Osteoblast (primary cell): ENCODE measurements at regions not wholly inside any gene's neighbourhood (a gene's known extent, or its start where the extent isn't known, plus 50 kb on each side); places are given as distances from the start of the nearest gene placed in this dataset.

ENCODE experiments used
- DNase-seq: peaks from one replicate; pipeline ENCODE4 v3.0.0; 2011; ENCODE audit warnings: low spot score, mixed read lengths; ENCODE audit not compliant: insufficient read length; ENCODE audit errors: missing footprints
- H2AFZ ChIP-seq: 2 replicates; pipeline ENCODE4 v1.6.0; 2011; ENCODE audit warnings: mild to moderate bottlenecking, low read length
- H3K27ac ChIP-seq: 2 replicates; pipeline ENCODE4 v1.5.1; 2011; ENCODE audit warnings: mild to moderate bottlenecking, low read depth, low read length, moderate library complexity
- H3K27me3 ChIP-seq: 2 replicates; pipeline ENCODE4 v1.6.0; 2012; ENCODE audit warnings: mild to moderate bottlenecking, control low read depth, inconsistent platforms, low read length, moderate library complexity; ENCODE audit not compliant: insufficient read depth
- H3K36me3 ChIP-seq: 2 replicates; pipeline ENCODE4 v1.5.1; 2011; ENCODE audit warnings: mild to moderate bottlenecking, low read length, control low read depth, moderate library complexity; ENCODE audit not compliant: insufficient read depth
- H3K4me1 ChIP-seq: 2 replicates; pipeline ENCODE4 v1.5.1; 2011; ENCODE audit warnings: mild to moderate bottlenecking, low read length, control low read depth, moderate library complexity; ENCODE audit not compliant: insufficient read depth
- H3K4me2 ChIP-seq: 2 replicates; pipeline ENCODE4 v1.6.0; 2011; ENCODE audit warnings: mild to moderate bottlenecking, low read length; ENCODE audit not compliant: insufficient read depth
- H3K4me3 ChIP-seq: fragments of 200-600 bp; sonication (generic); 3 replicates; pipeline ENCODE4 v1.5.1; 2012; ENCODE audit warnings: mild to moderate bottlenecking, low read length, inconsistent platforms; ENCODE audit not compliant: insufficient read depth
- H3K79me2 ChIP-seq: 2 replicates; pipeline ENCODE4 v1.6.0; 2012; ENCODE audit warnings: mild to moderate bottlenecking, low read length, control low read depth, inconsistent platforms; ENCODE audit not compliant: insufficient read depth
- H3K9me3 ChIP-seq: 2 replicates; pipeline ENCODE4 v1.5.1; 2011; ENCODE audit warnings: low read depth, low read length, control low read depth
- H4K20me1 ChIP-seq: 2 replicates; pipeline ENCODE4 v1.6.0; 2012; ENCODE audit warnings: mild to moderate bottlenecking, low read length, control low read depth; ENCODE audit not compliant: insufficient read depth
- TF ChIP-seq, protein P1 (sequence below): IDR thresholded peaks from 2 replicates; pipeline ENCODE4 v1.5.1; 2011; ENCODE audit warnings: mild to moderate bottlenecking, low read depth, low read length, moderate library complexity; ENCODE audit errors: extremely low read depth

GRCh38 chr3:150073031-150073430 is 102.3 kb upstream of the PFN2 start:
- H2AFZ ChIP-seq, result no peak overlapping the region
- no peak overlapping the region for H3K4me3 ChIP-seq
- no peak for DNase-seq
- H3K79me2 ChIP-seq, result no peaks in the 10 kb centered on the region
- no peak overlapping the region for H3K27ac ChIP-seq
- H3K36me3 ChIP-seq, result no peaks in the 10 kb centered on the region
- no peaks in the 10 kb centered on the region for H4K20me1 ChIP-seq
- peaks cover 23% of the 10 kb centered on the region for H3K4me1 ChIP-seq
- no peak overlapping the region for H3K4me2 ChIP-seq
- no peaks in the 10 kb centered on the region for H3K9me3 ChIP-seq
- TF ChIP-seq, protein P1, sequence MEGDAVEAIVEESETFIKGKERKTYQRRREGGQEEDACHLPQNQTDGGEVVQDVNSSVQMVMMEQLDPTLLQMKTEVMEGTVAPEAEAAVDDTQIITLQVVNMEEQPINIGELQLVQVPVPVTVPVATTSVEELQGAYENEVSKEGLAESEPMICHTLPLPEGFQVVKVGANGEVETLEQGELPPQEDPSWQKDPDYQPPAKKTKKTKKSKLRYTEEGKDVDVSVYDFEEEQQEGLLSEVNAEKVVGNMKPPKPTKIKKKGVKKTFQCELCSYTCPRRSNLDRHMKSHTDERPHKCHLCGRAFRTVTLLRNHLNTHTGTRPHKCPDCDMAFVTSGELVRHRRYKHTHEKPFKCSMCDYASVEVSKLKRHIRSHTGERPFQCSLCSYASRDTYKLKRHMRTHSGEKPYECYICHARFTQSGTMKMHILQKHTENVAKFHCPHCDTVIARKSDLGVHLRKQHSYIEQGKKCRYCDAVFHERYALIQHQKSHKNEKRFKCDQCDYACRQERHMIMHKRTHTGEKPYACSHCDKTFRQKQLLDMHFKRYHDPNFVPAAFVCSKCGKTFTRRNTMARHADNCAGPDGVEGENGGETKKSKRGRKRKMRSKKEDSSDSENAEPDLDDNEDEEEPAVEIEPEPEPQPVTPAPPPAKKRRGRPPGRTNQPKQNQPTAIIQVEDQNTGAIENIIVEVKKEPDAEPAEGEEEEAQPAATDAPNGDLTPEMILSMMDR, result no peak
- H3K27me3 ChIP-seq, result no peaks in the 10 kb centered on the region

- no peak overlapping the region for H3K4me2 ChIP-seq
- no peaks in the 10 kb centered on the region for H3K9me3 ChIP-seq
- no peaks in the 10 kb centered on the region for H4K20me1 ChIP-seq
- no peaks in the 10 kb centered on the region for H3K79me2 ChIP-seq
- no peaks in the 10 kb centered on the region for H3K27me3 ChIP-seq
- no peak overlapping the region for H3K4me3 ChIP-seq
- peaks cover 18% of the 10 kb centered on the region for H3K4me1 ChIP-seq
- H3K36me3 ChIP-seq, result no peaks in the 10 kb centered on the region
- TF ChIP-seq, protein P1, result no peak
- no peak overlapping the region for H2AFZ ChIP-seq
- H3K27ac ChIP-seq, result no peak overlapping the region
- no peak for DNase-seq
Measured at GRCh38 chr3:150072576-150072975, 101.9 kb upstream of the PFN2 start.

DNA sequence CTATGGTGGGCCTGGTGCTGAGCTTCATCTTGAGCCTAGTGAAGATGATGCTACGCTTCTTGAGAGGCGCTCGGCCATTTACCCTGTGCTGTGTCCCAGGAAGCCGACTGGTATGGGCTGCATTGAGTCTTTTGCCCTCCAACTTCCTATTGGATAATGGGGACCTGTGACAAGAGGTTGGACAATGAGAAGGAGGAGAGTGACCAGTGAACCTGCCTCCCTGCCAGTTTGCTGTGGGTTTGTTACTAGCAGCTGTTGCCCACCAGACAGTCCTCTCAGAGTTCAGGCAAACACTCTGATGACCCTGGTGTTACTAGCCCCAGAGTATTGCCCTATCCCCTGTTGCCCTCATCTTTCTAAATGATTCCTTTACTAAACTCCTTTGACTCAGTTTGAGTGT is 99.6 kb upstream of the PFN2 start:
- Histone ChIP-seq H3K27me3 (no peaks in the 10 kb centered on the region), H4K20me1 (no peaks in the 10 kb centered on the region), H3K4me2 (no peak overlapping the region), H3K79me2 (no peaks in the 10 kb centered on the region), H3K4me3 (no peak overlapping the region), H2AFZ (no peak overlapping the region), H3K9me3 (no peaks in the 10 kb centered on the region), H3K36me3 (no peaks in the 10 kb centered on the region), H3K4me1 (peaks cover 17% of the 10 kb centered on the region), H3K27ac (no peak overlapping the region)
- DNase-seq, result no peak
- TF ChIP-seq, protein P1, result no peak

DNA sequence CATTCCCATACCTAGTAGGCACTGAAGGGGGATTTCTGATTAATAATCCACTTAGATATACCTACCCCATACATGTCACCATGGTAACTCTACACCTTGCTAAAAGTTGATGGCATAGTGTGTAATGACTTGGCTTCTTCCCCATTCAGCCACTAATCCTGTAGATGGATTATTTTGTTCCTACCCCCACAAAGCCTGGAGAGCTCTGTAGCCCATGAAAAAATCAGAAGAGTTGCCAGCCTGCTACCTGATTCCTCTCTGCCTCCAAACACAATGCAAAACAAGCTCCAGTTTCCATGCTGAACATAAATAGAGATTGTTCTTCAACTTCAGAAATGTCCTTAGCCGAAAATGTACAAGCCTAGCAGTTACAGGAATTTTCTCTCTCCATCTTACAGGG is 98.9 kb upstream of the PFN2 start:
- Histone ChIP-seq H2AFZ (no peak overlapping the region), H3K27ac (no peak overlapping the region), H4K20me1 (no peaks in the 10 kb centered on the region), H3K79me2 (no peaks in the 10 kb centered on the region), H3K27me3 (no peaks in the 10 kb centered on the region), H3K36me3 (no peaks in the 10 kb centered on the region), H3K4me3 (no peak overlapping the region), H3K4me1 (peaks cover 17% of the 10 kb centered on the region), H3K9me3 (no peaks in the 10 kb centered on the region), H3K4me2 (no peak overlapping the region)
- TF ChIP-seq, protein P1, result no peak
- DNase-seq, result no peak
